ENCODE measurements at regions not wholly inside any gene's neighbourhood (a gene's known extent, or its start where the extent isn't known, plus 50 kb on each side); places are given as distances from the start of the nearest gene placed in this dataset.
"Not testable (repeated sequence)": the region's sequence is repeated elsewhere in the genome, so short reads cannot be mapped to it uniquely, and the experiment has no call there.

GRCh38 chr14:36423430-36423829 is 96.6 kb downstream of the NKX2-1 start:
- DNase-seq (ENCODE audit: low spot score) = peak; percentile 8
- in situ Hi-C loops (cut with HindIII; ENCODE audit: low sequenced_read_pairs) = no loop called here

GRCh38 chr14:36420149-36420687 is 99.8 kb upstream of the MBIP start:
- in situ Hi-C loops (cut with HindIII; ENCODE audit: low sequenced_read_pairs) = no loop called here
- no peak for DNase-seq (ENCODE audit: low spot score)

GRCh38 chr14:36418937-36419336 is 98.5 kb upstream of the MBIP start:
- DNase-seq (ENCODE audit: low spot score) = no peak
- in situ Hi-C loops (cut with HindIII; ENCODE audit: low sequenced_read_pairs) = no loop called here

GRCh38 chr14:36411951-36412350 is 91.5 kb upstream of the MBIP start:
- DNase-seq (ENCODE audit: low spot score); in situ Hi-C loops (cut with HindIII; ENCODE audit: low sequenced_read_pairs): not testable (repeated sequence)

GRCh38 chr14:36408388-36408787 is 88.0 kb upstream of the MBIP start:
- in situ Hi-C loops (cut with HindIII; ENCODE audit: low sequenced_read_pairs) = no loop called here
- DNase-seq (ENCODE audit: low spot score) = no peak

GRCh38 chr14:36405589-36406274 is 85.3 kb upstream of the MBIP start:
- DNase-seq (ENCODE audit: low spot score) = no peak
- in situ Hi-C loops (cut with HindIII; ENCODE audit: low sequenced_read_pairs) = no loop called here

GRCh38 chr14:36402867-36403266 is 82.4 kb upstream of the MBIP start:
- DNase-seq (ENCODE audit: low spot score) = no peak
- in situ Hi-C loops (cut with HindIII; ENCODE audit: low sequenced_read_pairs) = no loop called here

- in situ Hi-C loops (cut with HindIII; ENCODE audit: low sequenced_read_pairs) = no loop called here
Measured at GRCh38 chr14:36398463-36399291, 78.2 kb upstream of the MBIP start.

GRCh38 chr14:36397357-36397756 is 76.9 kb upstream of the MBIP start:
- in situ Hi-C loops (cut with HindIII; ENCODE audit: low sequenced_read_pairs) = no loop called here
- no peak for DNase-seq (ENCODE audit: low spot score)

More at GRCh38 chr14:36398463-36399291, 78.2 kb upstream of the MBIP start:
- DNase-seq (ENCODE audit: low spot score) = no peak

- in situ Hi-C loops (cut with HindIII; ENCODE audit: low sequenced_read_pairs) = no loop called here
- DNase-seq (ENCODE audit: low spot score) = no peak
Measured at GRCh38 chr14:36396798-36397197, 76.4 kb upstream of the MBIP start.

- in situ Hi-C loops (cut with HindIII; ENCODE audit: low sequenced_read_pairs) = no loop called here
Measured at GRCh38 chr14:36394593-36394992, 74.2 kb upstream of the MBIP start.

GRCh38 chr14:36390718-36391117 is 70.3 kb upstream of the MBIP start:
- in situ Hi-C loops (cut with HindIII; ENCODE audit: low sequenced_read_pairs) = no loop called here
- DNase-seq (ENCODE audit: low spot score) = no peak

More at GRCh38 chr14:36394593-36394992, 74.2 kb upstream of the MBIP start:
- no peak for DNase-seq (ENCODE audit: low spot score)

- in situ Hi-C loops (cut with HindIII; ENCODE audit: low sequenced_read_pairs) = no loop called here
Measured at GRCh38 chr14:36383767-36384431, 63.5 kb upstream of the MBIP start.

GRCh38 chr14:36373982-36374673 is 53.7 kb upstream of the MBIP start:
- in situ Hi-C loops (cut with HindIII; ENCODE audit: low sequenced_read_pairs) = no loop called here
- DNase-seq (ENCODE audit: low spot score) = peak; percentile 39

More at GRCh38 chr14:36383767-36384431, 63.5 kb upstream of the MBIP start:
- peak; percentile 89 for DNase-seq (ENCODE audit: low spot score)
